AG08396 (cell line): ENCODE measurements at regions not wholly inside any gene's neighbourhood (a gene's known extent, or its start where the extent isn't known, plus 50 kb on each side); places are given as distances from the start of the nearest gene placed in this dataset.

ENCODE experiments used
- DNase-seq: peaks from one replicate; pipeline ENCODE4 v3.0.0; 2012; ENCODE audit warnings: low spot score, mixed read lengths

DNA sequence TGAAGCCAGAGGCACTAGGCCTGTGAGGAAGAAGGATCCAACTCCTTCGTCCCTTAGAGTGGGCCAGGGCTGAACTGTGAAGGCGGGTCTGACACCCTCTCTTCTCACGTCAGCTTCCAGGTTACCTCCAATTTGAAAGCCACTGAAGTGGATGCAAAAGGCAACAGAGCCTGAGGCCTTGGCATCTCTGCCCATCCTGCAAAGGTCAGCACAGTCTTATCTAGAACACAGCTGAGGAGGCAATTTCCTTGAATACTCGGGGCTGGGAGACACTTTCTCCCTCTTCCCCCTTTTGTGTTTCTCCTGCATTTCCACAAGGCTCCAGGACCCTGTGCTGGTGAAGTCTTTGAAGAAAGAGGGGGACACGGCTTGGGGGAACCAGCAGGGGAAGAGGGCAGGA is 91.6 kb upstream of the PAX6 start:
- no peak for DNase-seq

DNA sequence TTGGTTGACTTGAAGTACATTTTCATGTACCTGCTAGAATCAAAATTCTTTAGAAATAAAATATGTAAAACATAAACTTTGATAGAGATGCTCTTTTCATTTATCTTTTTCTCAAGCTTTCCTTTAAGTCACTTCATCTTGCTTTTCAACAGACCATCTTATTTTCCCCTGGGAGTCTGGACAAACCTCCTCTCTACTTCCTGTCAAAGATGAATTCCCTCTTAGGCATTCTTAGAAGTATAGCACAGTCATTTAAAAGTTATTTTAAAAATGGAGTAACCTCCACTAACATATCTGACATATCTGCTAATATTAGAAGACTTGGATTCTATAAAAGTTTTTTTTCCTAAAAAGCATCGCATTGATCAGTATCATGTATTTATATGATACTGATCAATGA is 84.8 kb upstream of the PAX6 start:
- no peak for DNase-seq

DNA sequence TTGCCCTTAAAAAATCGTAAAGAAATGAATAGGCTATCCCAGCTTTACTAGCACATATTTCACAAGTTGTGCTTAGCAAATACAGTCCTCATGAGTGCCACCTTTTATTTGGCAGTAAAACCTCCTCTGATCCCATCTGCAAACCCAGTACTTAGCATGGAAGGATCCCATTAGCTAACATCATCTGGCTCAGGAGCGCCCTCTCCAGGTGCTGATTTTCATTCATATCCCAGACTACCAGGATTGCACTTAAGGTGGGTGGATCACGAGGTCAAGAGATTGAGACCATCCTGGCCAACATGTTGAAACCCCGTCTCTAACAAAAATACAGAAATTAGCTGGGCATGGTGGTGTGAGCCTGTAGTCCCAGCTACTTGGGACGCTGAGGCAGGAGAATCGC is 76.1 kb upstream of the PAX6 start:
- no peak for DNase-seq

DNA sequence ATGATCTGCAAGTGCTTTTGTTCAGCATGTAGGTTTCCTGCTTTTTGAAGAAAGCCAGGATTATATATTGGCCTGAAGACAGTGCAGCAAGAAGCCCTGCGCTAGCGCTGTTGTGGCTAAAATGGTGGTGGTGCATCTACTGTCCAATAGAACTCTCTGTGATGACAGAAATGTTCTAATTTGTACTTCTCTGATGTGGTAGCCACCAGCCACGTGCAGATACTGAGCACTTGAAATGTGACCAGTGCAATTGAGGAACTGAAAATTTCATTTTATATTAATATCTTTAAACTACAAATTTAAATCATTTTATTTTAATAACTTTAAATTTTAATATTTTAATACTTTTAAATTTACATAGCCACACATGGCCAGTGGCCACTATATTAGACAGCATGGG is 73.0 kb upstream of the PAX6 start:
- no peak for DNase-seq

DNA sequence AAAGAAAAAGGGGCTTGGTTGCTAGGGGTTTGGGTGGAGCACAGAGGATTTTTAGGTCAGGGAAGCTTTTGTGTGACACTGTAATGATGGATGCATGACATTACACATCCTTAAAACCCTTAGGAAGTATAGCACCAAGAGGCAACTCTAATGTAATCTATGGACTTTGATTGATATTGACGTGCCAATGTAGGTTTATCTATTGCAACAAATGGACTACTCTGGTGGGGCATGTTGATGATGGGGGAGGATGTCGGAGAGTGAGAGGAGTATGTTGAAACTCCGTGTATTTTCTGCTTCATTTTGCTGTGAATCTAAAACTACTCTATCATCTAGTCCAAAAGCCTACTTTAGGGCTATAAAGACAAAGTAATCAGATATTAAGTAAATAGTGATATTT is 72.3 kb upstream of the PAX6 start:
- no peak for DNase-seq

DNA sequence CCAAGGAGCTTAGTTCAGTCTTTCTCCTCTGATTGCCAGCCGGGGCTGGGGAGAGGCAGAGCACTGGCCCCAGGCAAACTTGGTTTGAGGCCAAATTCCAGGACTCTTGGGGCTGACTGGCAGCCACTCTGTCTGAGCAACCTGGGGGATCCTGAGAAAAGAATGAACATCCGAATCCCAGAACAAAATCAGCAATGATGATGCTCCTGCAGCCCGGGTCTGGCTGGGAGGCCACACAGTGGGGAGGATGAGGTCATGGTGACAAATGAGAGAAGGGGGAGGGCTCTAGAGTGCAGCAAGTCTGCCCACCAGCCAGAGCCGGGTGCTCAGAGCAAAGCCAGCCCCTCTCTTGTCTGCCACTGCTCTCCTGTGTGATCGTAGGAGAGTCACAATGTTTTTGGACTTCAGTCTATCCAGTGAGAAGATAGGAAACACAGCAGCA is 71.8 kb upstream of the PAX6 start:
- no peak for DNase-seq

DNA sequence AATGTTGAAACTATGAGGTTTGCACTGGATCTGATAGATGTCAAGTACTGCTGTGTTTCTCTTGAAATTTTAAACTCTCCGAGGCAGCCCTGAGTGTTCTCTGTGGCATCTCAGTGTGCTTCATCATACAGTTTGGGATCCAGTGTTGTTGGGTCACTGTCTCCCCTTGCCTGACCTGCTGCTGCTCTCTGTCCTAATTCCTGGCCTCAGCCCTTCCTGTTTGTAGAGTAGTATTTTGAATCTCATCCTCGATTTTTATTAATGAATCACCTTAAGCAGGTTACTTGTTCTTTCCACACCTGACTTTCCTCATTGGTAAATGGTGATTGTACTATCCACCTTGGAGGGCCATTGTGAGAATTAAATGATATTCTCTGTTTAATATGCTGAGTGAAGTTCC is 70.7 kb upstream of the PAX6 start:
- no peak for DNase-seq

DNA sequence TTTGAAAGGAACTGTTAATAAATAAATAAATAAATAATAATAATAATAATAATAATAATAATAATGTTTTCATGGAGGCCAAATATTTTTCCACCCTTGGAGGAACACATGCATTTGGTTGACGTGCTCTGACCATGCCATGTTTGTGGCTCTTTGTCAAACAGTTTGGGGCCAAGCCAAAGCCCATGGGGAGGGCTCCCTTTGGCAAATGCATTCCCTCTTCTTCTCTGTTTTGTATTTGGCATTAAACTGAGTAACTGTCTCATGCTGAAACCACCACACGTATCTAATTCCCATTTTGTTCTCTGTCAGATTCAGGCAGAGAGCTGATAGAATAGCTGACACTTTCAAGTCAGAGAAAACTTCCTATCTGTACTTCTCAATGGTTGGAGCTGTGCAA is 68.6 kb upstream of the PAX6 start:
- DNase-seq, result no peak

DNA sequence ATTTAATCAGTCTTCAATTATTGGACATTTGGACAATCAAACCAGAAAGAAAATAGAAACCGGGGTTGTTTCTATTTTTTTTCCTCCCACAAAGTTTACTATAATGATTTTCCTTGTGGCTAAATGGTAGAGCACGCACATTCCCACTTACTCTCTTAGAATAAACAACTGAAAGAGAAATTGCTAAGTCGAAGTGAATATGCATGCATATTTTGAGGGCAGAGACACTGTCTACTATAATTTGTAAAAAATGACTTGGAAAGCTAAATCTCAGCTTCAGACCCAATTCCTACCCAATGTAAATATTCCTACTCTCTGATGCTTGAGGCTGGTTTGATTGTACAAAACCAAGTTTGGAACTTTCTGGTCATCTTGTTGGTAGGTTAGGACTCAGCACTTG is 66.7 kb upstream of the PAX6 start:
- DNase-seq, result no peak

DNA sequence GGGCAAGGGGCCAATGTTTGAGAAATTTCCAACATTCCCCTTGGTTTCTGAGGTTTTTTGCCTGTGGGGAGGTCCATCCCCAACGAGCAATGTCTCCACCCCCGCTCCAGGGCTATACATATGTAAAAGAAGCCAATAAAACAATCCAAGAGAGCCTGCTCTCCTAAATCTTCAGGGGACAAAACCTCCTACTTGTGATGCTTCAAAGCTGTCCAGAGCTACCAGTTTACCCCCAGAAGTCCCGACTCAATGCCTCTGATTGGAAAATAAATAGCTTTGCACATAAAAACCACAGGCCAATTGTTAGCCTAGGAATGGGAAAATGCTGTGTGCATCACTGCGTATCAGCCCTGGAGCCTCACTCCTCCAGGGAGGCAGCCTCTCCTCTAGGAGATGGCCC is 66.0 kb upstream of the PAX6 start:
- DNase-seq, result no peak

DNA sequence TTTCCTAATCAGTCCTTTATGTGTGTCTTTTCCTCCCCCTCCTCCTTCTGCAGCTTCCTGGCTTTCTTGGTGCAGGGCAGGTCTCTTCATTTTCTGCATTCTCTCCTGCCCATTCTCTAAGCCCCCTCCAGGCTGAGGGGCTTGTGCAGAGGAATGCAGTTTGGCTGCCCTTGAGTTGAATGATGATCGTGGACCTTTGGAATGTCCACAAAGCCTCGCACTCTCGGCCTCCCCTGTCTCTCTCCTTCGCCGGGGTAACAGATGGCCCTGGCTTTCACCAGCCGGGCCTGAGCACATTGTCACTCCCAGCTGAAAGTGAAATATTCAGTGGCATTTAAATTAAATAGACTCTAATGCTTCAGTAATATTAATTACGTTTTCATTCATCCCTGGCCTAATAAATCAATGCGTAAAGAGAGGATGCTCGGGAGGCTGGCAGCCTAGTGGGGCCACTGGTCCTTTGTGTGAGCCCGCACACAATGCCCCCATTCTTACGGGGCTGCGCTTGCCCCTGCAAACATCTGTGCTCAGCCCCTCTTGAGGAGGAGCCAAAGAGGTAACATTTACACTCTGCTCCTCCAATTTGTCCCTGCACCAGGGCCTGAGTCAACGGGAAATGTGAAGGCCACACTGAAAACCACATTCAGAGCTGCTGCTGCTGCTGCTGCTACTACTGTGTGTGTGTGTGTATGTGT is 64.9 kb upstream of the PAX6 start:
- DNase-seq, result no peak

DNA sequence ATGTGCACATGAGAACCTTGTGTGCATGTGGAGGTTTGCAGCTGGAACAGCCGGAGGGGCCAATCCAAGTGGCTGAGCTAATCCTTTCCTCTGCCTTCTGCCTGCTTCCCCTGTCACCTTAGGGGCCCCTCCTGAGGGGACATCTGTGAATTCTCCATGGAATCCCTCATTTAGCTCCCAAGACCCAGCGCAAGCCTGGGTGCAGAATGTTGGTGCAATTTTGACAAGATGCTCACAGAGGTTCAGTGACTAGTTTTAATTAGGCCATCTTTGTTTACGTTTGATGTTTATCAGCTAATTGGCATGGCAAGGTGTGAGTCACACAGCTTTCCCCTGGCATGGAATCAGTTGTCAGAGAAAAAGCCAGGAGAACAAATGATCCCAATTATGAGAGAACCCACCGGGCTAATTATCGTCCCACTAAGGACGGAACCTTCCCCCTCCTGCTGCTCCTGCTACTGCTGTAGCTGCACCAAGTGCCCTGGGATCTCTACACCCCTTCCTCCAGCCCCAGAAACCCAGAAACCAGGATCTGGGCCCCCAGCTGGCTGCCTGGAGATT is 63.6 kb upstream of the PAX6 start:
- no peak for DNase-seq

DNA sequence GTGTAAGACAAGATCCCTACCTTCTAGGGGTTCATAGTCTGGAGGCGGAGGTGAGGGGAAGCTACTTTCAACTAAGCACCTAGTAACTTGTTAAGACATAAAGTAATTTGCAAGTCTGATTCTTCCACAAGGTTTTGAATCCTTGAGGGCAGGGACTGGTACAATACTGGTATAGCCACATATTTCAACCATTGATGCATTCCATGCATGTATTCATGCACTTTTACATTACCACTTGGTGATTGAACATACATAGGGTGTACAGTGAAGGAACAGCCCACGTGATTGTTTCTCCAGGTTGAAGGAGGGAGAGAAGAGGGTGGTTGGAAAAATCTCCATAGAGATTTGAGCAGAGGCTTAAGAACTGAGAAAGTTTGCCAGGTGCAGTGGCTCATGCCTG is 62.0 kb upstream of the PAX6 start:
- DNase-seq, result no peak

DNA sequence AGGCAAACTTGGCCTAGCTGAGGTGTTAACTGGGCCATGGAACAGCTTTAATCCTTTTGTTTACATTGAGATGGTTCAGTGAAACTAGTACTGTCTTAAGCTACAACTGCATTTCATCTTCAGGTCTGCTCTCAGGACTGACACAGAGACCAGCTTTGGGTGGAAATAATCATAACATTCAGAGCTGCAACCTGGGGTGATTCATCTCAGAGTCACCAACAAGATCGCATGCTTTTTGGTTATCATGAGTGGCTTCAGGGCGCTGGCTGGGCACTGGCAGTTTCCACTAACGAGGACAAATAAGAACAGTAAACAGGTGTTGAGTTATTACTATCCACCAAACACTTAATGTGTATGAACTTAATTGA is 60.9 kb upstream of the PAX6 start:
- no peak for DNase-seq

DNA sequence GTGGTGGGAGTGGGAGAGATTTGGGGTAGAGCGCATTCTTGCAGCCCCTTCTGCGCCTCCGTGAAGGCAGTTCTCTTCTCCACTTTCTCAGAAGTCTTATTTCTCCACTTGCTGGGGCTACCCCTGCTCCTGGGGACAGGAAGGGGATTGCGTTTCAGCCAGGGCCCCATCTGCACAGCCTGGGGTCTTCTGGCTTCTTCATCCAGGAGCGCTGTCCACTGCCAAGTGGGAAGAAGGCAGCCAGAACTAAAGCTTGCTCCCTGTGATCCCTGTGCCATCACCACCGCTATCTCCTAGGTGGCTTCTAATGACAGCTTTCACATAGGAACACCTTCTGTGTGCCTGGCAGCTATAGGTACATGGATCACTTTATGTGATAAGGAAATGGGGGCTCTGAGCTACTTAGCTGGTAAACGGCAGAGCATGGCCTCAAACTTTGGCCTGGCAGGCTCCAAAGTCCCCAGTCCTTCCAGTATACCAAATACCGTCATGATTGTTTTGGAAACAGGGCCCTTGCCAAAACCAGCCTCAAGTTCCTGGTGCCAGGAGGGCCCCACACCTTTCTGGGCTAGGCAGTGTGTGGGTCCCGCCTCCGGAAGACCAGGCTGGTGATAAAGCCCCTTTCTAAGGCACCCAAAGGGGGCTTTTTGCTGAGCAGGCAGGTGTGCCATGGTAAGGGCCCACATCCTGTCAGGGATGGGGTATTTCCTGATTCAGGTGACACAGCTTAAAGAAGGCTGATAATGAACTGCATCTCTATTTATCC is 60.4 kb upstream of the PAX6 start:
- DNase-seq, result no peak

DNA sequence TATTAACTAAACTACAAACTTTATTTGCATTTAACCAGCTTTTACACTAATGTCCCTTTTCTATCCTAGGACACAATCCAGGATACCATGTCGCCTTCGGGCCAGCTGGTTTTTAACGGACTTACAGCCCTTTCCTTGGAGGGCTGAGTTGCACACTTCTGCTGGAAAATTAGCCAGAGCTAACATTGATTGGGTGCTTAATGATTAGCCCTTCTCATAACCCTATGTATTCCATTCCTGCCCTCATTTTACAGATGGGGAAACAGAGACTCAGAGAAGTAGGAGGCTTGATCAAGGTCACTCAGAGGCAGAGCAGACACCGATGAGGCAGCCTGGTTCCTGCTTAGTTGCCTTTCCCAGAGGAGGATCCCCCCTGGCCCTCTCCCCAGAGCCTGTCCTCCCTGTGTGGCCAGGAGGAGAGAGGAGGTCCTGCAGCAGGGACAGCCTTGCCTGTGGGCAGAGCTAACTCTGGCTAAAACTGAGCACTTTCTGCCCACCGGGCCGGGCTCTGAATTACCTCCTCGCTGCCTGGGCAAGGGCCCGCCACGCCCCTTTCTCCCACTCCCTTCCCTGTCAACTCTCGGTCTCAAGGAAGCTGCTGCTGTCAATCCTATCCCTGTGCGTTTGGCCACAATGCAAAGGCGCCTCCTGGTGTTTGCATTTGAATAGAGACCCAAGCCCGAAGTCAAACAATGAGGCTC is 59.6 kb upstream of the PAX6 start:
- DNase-seq, result peak; percentile 39

DNA sequence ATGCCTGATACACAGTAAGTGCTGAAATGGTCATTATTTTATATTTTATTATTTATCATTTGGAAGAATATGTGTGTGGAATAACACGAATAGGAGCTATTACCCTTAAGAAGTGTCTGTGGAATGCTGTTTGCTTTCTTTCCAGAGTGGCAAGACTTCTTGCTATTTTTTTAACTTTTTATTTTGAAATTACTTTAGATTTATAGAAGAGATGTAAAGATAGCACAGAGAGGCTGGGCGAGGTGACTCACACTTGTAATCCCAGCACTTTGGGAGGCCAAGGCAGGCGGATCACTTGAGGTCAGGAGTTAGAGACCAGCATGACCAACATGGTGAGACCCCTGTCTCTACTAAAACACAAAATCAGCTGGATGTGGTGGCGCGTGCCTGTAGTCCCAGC is 58.9 kb upstream of the PAX6 start:
- DNase-seq, result no peak

DNA sequence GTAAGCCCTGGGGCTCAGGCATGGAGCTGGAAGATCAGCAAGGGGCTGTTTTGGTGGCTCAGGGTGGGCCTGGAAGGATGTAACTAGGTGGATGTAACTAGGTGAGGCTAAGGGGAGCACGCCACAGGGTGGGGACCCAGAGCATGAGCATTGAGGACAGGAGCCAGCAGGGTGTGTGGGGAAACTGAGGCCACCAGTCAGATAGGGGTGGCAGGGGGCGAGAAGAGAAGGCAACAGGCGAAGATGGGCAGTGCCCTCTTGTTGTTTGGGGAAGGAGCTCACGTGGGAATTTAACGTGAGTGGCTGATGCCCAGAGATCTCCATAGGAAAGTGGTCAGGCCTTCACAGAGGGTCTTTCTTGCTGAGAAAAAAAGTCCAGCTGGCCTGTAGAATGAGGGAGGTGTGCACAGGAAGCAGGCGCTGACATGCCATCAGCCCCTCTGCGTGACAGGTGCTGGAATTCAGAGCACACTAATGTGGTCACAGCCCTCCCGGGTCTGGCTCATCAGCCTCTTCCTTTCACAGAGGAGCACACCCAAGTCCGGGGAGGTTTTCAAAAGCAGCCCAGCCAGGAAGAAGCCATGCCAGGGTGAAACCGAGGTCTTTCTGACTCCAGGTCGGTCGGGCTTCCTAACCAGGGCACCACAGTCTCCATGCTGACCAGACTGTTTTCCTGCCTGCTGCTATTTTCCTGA is 54.6 kb upstream of the PAX6 start:
- no peak for DNase-seq

DNA sequence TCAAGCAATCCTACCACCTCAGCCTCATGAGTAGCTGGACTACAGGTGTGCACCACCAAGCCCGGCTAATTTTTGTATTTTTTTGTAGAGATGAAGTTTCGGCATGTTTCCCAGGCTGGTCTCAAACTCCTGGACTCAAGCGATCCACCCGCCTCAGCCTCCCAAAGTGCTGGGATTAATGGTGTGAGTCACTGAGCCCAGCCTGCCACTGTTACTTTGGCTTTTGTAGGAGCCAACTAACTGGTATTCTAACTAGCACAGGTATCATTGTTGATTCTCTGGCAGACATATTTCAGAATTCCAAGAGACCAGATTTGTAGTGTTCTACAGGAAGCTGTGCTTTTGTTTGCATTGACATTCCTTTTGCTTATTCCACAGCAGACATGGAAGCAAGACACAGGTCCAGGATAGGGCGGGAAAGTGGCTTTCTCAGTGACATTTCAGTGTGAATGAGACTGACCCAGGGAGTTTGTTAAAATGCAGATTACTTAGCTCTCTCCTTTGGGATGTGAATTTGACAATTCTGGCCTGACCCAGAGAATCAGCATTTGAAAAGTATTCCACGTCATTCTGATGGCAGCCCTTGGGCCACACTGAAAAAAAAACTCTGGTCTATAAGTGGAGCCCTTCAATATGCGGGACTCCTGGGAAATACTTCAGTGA is 52.2 kb upstream of the PAX6 start:
- no peak for DNase-seq

DNA sequence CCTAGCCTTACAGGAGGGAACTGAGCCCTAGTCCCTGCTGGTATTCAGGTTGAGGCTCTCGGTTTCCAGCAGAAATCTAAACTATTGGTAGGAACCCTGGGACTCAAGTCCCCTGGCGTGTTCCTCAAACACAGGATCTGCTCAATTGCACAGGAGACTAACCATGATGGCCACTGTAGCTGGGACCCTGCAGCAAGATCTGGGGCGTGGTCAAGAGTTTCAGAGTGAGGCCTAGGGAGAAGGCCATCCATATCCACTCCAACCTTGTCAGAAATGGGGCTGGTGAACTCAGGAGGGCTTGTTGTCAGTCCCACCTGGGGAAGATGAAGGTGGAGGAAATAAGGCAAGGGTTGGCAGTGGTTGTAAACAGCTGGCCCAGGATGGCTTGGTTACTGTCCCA is 49.9 kb upstream of the PAX6 start:
- no peak for DNase-seq
